ENCODE measurements at regions not wholly inside any gene's neighbourhood (a gene's known extent, or its start where the extent isn't known, plus 50 kb on each side); places are given as distances from the start of the nearest gene placed in this dataset.

GRCh38 chr9:86859056-86859455 is 88.2 kb downstream of the GAS1 start:
- H3K9ac ChIP-seq (ENCODE audit: low read length): no peak overlapping the region
- no peak overlapping the region for H3K4me3 ChIP-seq (ENCODE audit: low read length)
- H2AFZ ChIP-seq (ENCODE audit: low read depth, low read length): no peak overlapping the region
- no peaks in the 10 kb centered on the region for H3K27me3 ChIP-seq (ENCODE audit: insufficient read depth, low read depth, low read length)
- no peaks in the 10 kb centered on the region for H3K79me2 ChIP-seq (replicated peaks; ENCODE audit: insufficient read depth, low read length)
- no peaks in the 10 kb centered on the region for H3K9me2 ChIP-seq (ENCODE audit: insufficient read depth, low read length)
- TF ChIP-seq, protein P1, sequence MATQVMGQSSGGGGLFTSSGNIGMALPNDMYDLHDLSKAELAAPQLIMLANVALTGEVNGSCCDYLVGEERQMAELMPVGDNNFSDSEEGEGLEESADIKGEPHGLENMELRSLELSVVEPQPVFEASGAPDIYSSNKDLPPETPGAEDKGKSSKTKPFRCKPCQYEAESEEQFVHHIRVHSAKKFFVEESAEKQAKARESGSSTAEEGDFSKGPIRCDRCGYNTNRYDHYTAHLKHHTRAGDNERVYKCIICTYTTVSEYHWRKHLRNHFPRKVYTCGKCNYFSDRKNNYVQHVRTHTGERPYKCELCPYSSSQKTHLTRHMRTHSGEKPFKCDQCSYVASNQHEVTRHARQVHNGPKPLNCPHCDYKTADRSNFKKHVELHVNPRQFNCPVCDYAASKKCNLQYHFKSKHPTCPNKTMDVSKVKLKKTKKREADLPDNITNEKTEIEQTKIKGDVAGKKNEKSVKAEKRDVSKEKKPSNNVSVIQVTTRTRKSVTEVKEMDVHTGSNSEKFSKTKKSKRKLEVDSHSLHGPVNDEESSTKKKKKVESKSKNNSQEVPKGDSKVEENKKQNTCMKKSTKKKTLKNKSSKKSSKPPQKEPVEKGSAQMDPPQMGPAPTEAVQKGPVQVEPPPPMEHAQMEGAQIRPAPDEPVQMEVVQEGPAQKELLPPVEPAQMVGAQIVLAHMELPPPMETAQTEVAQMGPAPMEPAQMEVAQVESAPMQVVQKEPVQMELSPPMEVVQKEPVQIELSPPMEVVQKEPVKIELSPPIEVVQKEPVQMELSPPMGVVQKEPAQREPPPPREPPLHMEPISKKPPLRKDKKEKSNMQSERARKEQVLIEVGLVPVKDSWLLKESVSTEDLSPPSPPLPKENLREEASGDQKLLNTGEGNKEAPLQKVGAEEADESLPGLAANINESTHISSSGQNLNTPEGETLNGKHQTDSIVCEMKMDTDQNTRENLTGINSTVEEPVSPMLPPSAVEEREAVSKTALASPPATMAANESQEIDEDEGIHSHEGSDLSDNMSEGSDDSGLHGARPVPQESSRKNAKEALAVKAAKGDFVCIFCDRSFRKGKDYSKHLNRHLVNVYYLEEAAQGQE (IDR thresholded peaks at IDR 0.05; ENCODE audit: borderline replicate concordance): no peak
- TF ChIP-seq EZH2 (IDR thresholded peaks at IDR 0.05; ENCODE audit: borderline replicate concordance, insufficient read depth, low read length, poor library complexity, severe bottlenecking) (no peak), MXI1 (conservative IDR thresholded peaks at IDR 0.05; ENCODE audit: poor library complexity, severe bottlenecking) (no peak), POLR2AphosphoS5 (IDR thresholded peaks at IDR 0.05) (no peak), TAF1 (IDR thresholded peaks at IDR 0.05; ENCODE audit: low read depth) (no peak), RAD21 (conservative IDR thresholded peaks at IDR 0.05) (no peak), EP300 (conservative IDR thresholded peaks at IDR 0.05; ENCODE audit: poor library complexity, severe bottlenecking) (no peak), SMC3 (conservative IDR thresholded peaks at IDR 0.05; ENCODE audit: poor library complexity) (no peak)
- TF ChIP-seq, protein P2, sequence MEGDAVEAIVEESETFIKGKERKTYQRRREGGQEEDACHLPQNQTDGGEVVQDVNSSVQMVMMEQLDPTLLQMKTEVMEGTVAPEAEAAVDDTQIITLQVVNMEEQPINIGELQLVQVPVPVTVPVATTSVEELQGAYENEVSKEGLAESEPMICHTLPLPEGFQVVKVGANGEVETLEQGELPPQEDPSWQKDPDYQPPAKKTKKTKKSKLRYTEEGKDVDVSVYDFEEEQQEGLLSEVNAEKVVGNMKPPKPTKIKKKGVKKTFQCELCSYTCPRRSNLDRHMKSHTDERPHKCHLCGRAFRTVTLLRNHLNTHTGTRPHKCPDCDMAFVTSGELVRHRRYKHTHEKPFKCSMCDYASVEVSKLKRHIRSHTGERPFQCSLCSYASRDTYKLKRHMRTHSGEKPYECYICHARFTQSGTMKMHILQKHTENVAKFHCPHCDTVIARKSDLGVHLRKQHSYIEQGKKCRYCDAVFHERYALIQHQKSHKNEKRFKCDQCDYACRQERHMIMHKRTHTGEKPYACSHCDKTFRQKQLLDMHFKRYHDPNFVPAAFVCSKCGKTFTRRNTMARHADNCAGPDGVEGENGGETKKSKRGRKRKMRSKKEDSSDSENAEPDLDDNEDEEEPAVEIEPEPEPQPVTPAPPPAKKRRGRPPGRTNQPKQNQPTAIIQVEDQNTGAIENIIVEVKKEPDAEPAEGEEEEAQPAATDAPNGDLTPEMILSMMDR (IDR thresholded peaks at IDR 0.05; ENCODE audit: poor library complexity, severe bottlenecking): no peak
- H3K27ac ChIP-seq (ENCODE audit: low read length): no peak overlapping the region
- no peaks in the 10 kb centered on the region for H3K36me3 ChIP-seq (ENCODE audit: insufficient read depth, low read length)
- no peaks in the 10 kb centered on the region for H4K20me1 ChIP-seq (ENCODE audit: insufficient read depth)
- no peak overlapping the region for H3K4me2 ChIP-seq (ENCODE audit: low read length)
- H3F3A ChIP-seq (ENCODE audit: insufficient read depth, low read length, poor library complexity, severe bottlenecking): no peaks in the 10 kb centered on the region
- no peaks in the 10 kb centered on the region for H3K9me3 ChIP-seq (ENCODE audit: low read length)

- no peaks in the 10 kb centered on the region for H3K36me3 ChIP-seq (ENCODE audit: insufficient read depth, low read length)
- H3K9ac ChIP-seq (ENCODE audit: low read length): no peak overlapping the region
- no peak overlapping the region for H3K4me3 ChIP-seq (ENCODE audit: low read length)
Measured at GRCh38 chr9:86858009-86858408, 89.3 kb downstream of the GAS1 start.

More at GRCh38 chr9:86858009-86858408, 89.3 kb downstream of the GAS1 start:
- no peaks in the 10 kb centered on the region for H3F3A ChIP-seq (ENCODE audit: insufficient read depth, low read length, poor library complexity, severe bottlenecking)
- no peak for TF ChIP-seq RAD21 (conservative IDR thresholded peaks at IDR 0.05)
- TF ChIP-seq TAF1 (IDR thresholded peaks at IDR 0.05; ENCODE audit: low read depth): no peak
- TF ChIP-seq EZH2 (IDR thresholded peaks at IDR 0.05; ENCODE audit: borderline replicate concordance, insufficient read depth, low read length, poor library complexity, severe bottlenecking): no peak
- TF ChIP-seq, protein P1 (IDR thresholded peaks at IDR 0.05; ENCODE audit: borderline replicate concordance): no peak
- no peak for TF ChIP-seq SMC3 (conservative IDR thresholded peaks at IDR 0.05; ENCODE audit: poor library complexity)
- no peak for TF ChIP-seq MXI1 (conservative IDR thresholded peaks at IDR 0.05; ENCODE audit: poor library complexity, severe bottlenecking)
- no peak for TF ChIP-seq EP300 (conservative IDR thresholded peaks at IDR 0.05; ENCODE audit: poor library complexity, severe bottlenecking)
- TF ChIP-seq, protein P2 (IDR thresholded peaks at IDR 0.05; ENCODE audit: poor library complexity, severe bottlenecking): no peak
- no peak for TF ChIP-seq POLR2AphosphoS5 (IDR thresholded peaks at IDR 0.05)
- H3K27me3 ChIP-seq (ENCODE audit: insufficient read depth, low read depth, low read length): no peaks in the 10 kb centered on the region
- H3K27ac ChIP-seq (ENCODE audit: low read length): no peak overlapping the region
- no peaks in the 10 kb centered on the region for H3K9me3 ChIP-seq (ENCODE audit: low read length)
- no peak overlapping the region for H2AFZ ChIP-seq (ENCODE audit: low read depth, low read length)
- no peaks in the 10 kb centered on the region for H3K79me2 ChIP-seq (replicated peaks; ENCODE audit: insufficient read depth, low read length)
- H4K20me1 ChIP-seq (ENCODE audit: insufficient read depth): no peaks in the 10 kb centered on the region
- no peak overlapping the region for H3K4me2 ChIP-seq (ENCODE audit: low read length)
- H3K9me2 ChIP-seq (ENCODE audit: insufficient read depth, low read length): no peaks in the 10 kb centered on the region

Measured in neural cell (in vitro differentiated cells).